ENCODE measurements at regions not wholly inside any gene's neighbourhood (a gene's known extent, or its start where the extent isn't known, plus 50 kb on each side); places are given as distances from the start of the nearest gene placed in this dataset.
"Not testable (repeated sequence)": the region's sequence is repeated elsewhere in the genome, so short reads cannot be mapped to it uniquely, and the experiment has no call there.

GRCh38 chr13:80522463-80522862, 181.5 kb upstream of the SPRY2 start:
- TF ChIP-seq CTCF, POLR2A (IDR thresholded peaks at IDR 0.05): not testable (repeated sequence)

Data from upper lobe of left lung (tissue), 4 donors.